Activated T-helper 1 cell treated with anti-CD3 and anti-CD28 coated beads, Interleukin-12 subunit alpha, Interleukin-12 subunit beta, Interleukin-2, Interleukin-4 antibody, amounts not matched to agents 30 ng/mL and 10 ng/mL and 1 ng/mL, durations not matched to agents 14 hours and 24 hours and 36 hours (primary cell): ENCODE measurements at regions not wholly inside any gene's neighbourhood (a gene's known extent, or its start where the extent isn't known, plus 50 kb on each side); places are given as distances from the start of the nearest gene placed in this dataset.

ENCODE experiments used
- DNase-seq: peaks from one replicate; pipeline ENCODE4 v3.0.0; 2021; ENCODE audit warnings: low spot score
- H3K27ac Mint-ChIP-seq: one replicate; pipeline ENCODE4 v1.8.0; 2021; ENCODE audit warnings: mild to moderate bottlenecking, mixed read lengths
- H3K27me3 Mint-ChIP-seq: one replicate; pipeline ENCODE4 v1.8.0; 2022; ENCODE audit warnings: mild to moderate bottlenecking, moderate library complexity, mixed read lengths; ENCODE audit not compliant: insufficient read depth
- H3K36me3 Mint-ChIP-seq: one replicate; pipeline ENCODE4 v1.8.0; 2021; ENCODE audit warnings: low read depth, mixed read lengths
- H3K4me1 Mint-ChIP-seq: one replicate; pipeline ENCODE4 v1.8.0; 2021; ENCODE audit warnings: low read depth, mixed read lengths
- H3K4me3 Mint-ChIP-seq: one replicate; pipeline ENCODE4 v1.8.0; 2021; ENCODE audit warnings: mild to moderate bottlenecking, moderate library complexity, mixed read lengths
- H3K9me3 Mint-ChIP-seq: one replicate; pipeline ENCODE4 v1.8.0; 2021; ENCODE audit warnings: mixed read lengths
- intact Hi-C: fragments of 100-400 bp; cut with micrococcal nuclease; formaldehyde crosslinking; loops from one replicate; pipeline ENCODE4 v1.15.1; 2024

DNA sequence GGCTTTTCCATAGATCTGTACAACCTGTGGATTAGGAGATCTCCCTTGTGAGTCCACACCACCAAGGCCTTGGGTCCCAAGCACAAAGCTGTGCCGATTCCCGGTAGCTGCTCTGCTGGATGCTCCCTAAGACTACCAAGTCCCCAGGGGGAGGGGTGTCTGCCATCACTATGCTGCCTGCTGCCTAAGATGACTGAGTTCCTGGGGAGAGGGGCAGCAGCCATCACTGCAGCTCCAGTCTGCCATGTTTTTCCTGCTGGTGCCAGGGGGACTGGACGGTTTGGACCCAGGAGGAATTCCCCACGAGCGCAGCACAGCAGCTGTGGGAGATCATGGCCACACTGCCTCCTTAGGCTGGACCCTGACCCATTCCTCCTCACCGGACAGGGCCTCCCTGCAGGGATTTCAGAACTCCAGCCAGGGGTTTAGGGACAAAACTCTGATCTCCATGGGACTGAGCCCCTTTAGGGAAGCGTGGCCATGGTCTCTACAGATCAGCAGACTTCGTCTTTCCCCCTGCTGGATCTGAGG is 1049.8 kb downstream of the SORCS1 start:
- H3K27me3 Mint-ChIP-seq, result no peaks in the 10 kb centered on the region
- no peak overlapping the region for H3K4me3 Mint-ChIP-seq
- H3K27ac Mint-ChIP-seq, result no peak overlapping the region
- no peaks in the 10 kb centered on the region for H3K36me3 Mint-ChIP-seq
- no peaks in the 10 kb centered on the region for H3K4me1 Mint-ChIP-seq
- intact Hi-C loops, result no loop called here
- DNase-seq, result no peak
- H3K9me3 Mint-ChIP-seq, result peaks cover 18% of the 10 kb centered on the region

- Mint-ChIP-seq H3K4me3 (no peak overlapping the region), H3K27ac (no peak overlapping the region), H3K4me1 (no peaks in the 10 kb centered on the region), H3K9me3 (no peaks in the 10 kb centered on the region), H3K36me3 (no peaks in the 10 kb centered on the region), H3K27me3 (no peaks in the 10 kb centered on the region)
- intact Hi-C loops, result no loop called here
- DNase-seq, result no peak
These were observed 1053.3 kb downstream of the SORCS1 start for GRCh38 chr10:106111246-106111645.

GRCh38 chr10:106107706-106108105 is 1056.8 kb downstream of the SORCS1 start:
- DNase-seq, result no peak
- H3K27ac Mint-ChIP-seq, result no peak overlapping the region
- no peak overlapping the region for H3K4me3 Mint-ChIP-seq
- H3K4me1 Mint-ChIP-seq, result no peaks in the 10 kb centered on the region
- H3K27me3 Mint-ChIP-seq, result no peaks in the 10 kb centered on the region
- no peaks in the 10 kb centered on the region for H3K36me3 Mint-ChIP-seq
- no peaks in the 10 kb centered on the region for H3K9me3 Mint-ChIP-seq
- intact Hi-C loops, result no loop called here

- no peaks in the 10 kb centered on the region for H3K36me3 Mint-ChIP-seq
- H3K4me1 Mint-ChIP-seq, result no peaks in the 10 kb centered on the region
- intact Hi-C loops, result no loop called here
- H3K9me3 Mint-ChIP-seq, result no peaks in the 10 kb centered on the region
- no peak for DNase-seq
- H3K4me3 Mint-ChIP-seq, result no peak overlapping the region
- no peaks in the 10 kb centered on the region for H3K27me3 Mint-ChIP-seq
- H3K27ac Mint-ChIP-seq, result no peak overlapping the region
These were observed 1058.4 kb downstream of the SORCS1 start for GRCh38 chr10:106106114-106106513.

- intact Hi-C loops, result no loop called here
These were observed 1074.7 kb downstream of the SORCS1 start for GRCh38 chr10:106089855-106090254.

GRCh38 chr10:106086391-106086790 is 1078.1 kb downstream of the SORCS1 start:
- no peak overlapping the region for H3K27ac Mint-ChIP-seq
- H3K4me1 Mint-ChIP-seq, result no peaks in the 10 kb centered on the region
- DNase-seq, result no peak
- H3K27me3 Mint-ChIP-seq, result no peaks in the 10 kb centered on the region
- intact Hi-C loops, result no loop called here
- no peak overlapping the region for H3K4me3 Mint-ChIP-seq
- no peaks in the 10 kb centered on the region for H3K9me3 Mint-ChIP-seq
- H3K36me3 Mint-ChIP-seq, result no peaks in the 10 kb centered on the region

More at GRCh38 chr10:106089855-106090254, 1074.7 kb downstream of the SORCS1 start:
- Mint-ChIP-seq H3K4me1 (no peaks in the 10 kb centered on the region), H3K4me3 (no peak overlapping the region), H3K27ac (no peak overlapping the region), H3K36me3 (no peaks in the 10 kb centered on the region), H3K9me3 (no peaks in the 10 kb centered on the region), H3K27me3 (no peaks in the 10 kb centered on the region)
- DNase-seq, result no peak

- peaks cover under 1% of the 10 kb centered on the region for H3K9me3 Mint-ChIP-seq
- H3K27me3 Mint-ChIP-seq, result no peaks in the 10 kb centered on the region
- no peak overlapping the region for H3K27ac Mint-ChIP-seq
- no peaks in the 10 kb centered on the region for H3K4me1 Mint-ChIP-seq
- H3K36me3 Mint-ChIP-seq, result no peaks in the 10 kb centered on the region
- intact Hi-C loops, result no loop called here
- no peak for DNase-seq
- H3K4me3 Mint-ChIP-seq, result no peak overlapping the region
These were observed 1080.9 kb downstream of the SORCS1 start for GRCh38 chr10:106083572-106083971.

- intact Hi-C loops, result no loop called here
These were observed 1081.6 kb downstream of the SORCS1 start for GRCh38 chr10:106082865-106083264.

GRCh38 chr10:106078895-106079576 is 1085.5 kb downstream of the SORCS1 start:
- no peak overlapping the region for H3K4me3 Mint-ChIP-seq
- no peaks in the 10 kb centered on the region for H3K27me3 Mint-ChIP-seq
- no peaks in the 10 kb centered on the region for H3K36me3 Mint-ChIP-seq
- no peak overlapping the region for H3K27ac Mint-ChIP-seq
- H3K4me1 Mint-ChIP-seq, result no peaks in the 10 kb centered on the region
- intact Hi-C loops, result no loop called here
- no peak for DNase-seq
- H3K9me3 Mint-ChIP-seq, result peaks cover 6% of the 10 kb centered on the region

More at GRCh38 chr10:106082865-106083264, 1081.6 kb downstream of the SORCS1 start:
- DNase-seq, result no peak
- Mint-ChIP-seq H3K36me3 (no peaks in the 10 kb centered on the region), H3K4me1 (no peaks in the 10 kb centered on the region), H3K27ac (no peak overlapping the region), H3K9me3 (peaks cover 3% of the 10 kb centered on the region), H3K27me3 (no peaks in the 10 kb centered on the region), H3K4me3 (no peak overlapping the region)

DNA sequence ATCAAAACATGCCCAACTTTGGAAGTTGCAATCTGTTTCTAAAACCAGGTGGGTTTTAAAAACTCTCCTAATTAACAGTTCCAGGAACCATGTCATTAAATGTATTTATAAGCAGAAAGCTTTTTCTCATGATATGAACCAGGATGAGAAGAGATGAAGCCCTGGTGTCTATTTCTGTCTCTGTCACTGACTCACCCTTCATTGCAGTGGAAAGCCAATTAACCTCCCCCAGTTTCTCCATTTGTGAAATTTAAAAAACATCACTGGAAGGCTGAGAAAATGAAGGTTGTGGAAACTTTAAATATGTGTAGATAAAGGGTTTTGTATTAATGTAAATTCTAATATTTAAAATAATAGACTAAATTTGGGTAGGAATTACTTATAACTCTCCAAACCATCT is 1088.0 kb downstream of the SORCS1 start:
- DNase-seq, result no peak
- intact Hi-C loops, result no loop called here
- no peak overlapping the region for H3K4me3 Mint-ChIP-seq
- H3K36me3 Mint-ChIP-seq, result no peaks in the 10 kb centered on the region
- peaks cover 6% of the 10 kb centered on the region for H3K9me3 Mint-ChIP-seq
- no peaks in the 10 kb centered on the region for H3K27me3 Mint-ChIP-seq
- H3K4me1 Mint-ChIP-seq, result no peaks in the 10 kb centered on the region
- H3K27ac Mint-ChIP-seq, result no peak overlapping the region

DNA sequence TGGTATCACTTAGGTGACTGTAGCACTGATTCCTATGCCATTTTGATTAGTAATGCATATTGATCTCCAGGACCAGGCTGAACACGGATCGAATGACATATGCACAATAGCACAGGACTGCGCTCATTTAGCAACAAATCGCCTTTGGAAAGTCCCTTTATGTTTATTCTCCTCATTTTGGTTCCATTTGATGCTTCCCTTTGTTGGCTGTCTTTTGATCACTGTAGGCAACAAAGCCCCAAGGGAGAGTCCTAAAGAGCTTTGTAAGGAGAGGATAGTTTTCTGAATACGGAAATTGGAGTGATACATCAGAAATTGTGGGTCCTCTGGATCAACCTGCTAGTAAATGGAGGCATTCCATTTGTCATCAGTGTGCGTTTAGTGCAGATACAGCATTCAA is 1111.4 kb downstream of the SORCS1 start:
- intact Hi-C loops, result no loop called here

DNA sequence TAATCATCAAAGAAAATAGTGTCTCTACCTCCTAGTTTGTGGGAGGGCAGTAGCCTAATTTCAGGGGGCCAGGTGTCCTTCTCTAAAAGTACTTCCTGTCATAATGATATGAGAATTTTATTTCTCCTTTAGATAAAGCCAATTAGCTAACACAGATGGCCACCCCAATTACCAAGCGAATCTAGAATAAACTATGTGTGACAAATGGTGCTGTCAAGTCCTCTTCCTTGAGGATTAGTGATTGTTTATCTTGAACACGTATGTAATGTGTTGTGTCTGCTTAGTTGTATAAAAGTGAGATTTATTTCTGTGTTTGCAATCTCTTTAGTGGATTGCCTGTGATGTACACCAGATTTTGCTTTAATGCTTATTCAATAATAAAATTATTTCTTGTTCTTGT is 1120.0 kb downstream of the SORCS1 start:
- DNase-seq, result no peak
- Mint-ChIP-seq H3K27me3 (no peaks in the 10 kb centered on the region), H3K9me3 (no peaks in the 10 kb centered on the region), H3K4me3 (no peak overlapping the region), H3K4me1 (no peaks in the 10 kb centered on the region), H3K27ac (no peak overlapping the region), H3K36me3 (no peaks in the 10 kb centered on the region)
- intact Hi-C loops, result no loop called here

More for the DNA sequence above, 1111.4 kb downstream of the SORCS1 start:
- Mint-ChIP-seq H3K27ac (no peak overlapping the region), H3K36me3 (no peaks in the 10 kb centered on the region), H3K27me3 (no peaks in the 10 kb centered on the region), H3K9me3 (peaks cover 3% of the 10 kb centered on the region), H3K4me1 (no peaks in the 10 kb centered on the region), H3K4me3 (no peak overlapping the region)
- no peak for DNase-seq

DNA sequence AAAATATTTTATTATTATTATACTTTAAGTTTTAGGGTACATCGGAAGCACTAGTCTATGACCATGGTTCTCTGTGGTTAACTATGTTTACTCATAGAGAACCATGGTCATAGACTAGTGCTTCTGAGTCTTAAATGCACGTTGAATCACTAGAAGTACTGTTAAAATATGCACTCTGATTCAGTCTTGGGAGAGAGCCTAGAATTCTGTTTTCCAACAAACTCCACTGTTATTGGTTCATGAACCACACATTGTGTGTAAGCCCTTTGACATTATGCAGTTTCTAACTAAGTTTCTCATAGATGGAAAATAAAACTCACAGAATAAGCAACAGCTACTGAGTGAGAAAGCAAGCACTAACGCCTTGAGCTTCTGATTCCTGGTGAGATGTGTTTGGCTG is 1120.6 kb downstream of the SORCS1 start:
- Mint-ChIP-seq H3K36me3 (no peaks in the 10 kb centered on the region), H3K9me3 (no peaks in the 10 kb centered on the region), H3K4me1 (no peaks in the 10 kb centered on the region), H3K27me3 (no peaks in the 10 kb centered on the region), H3K27ac (no peak overlapping the region), H3K4me3 (no peak overlapping the region)
- DNase-seq, result no peak
- intact Hi-C loops, result no loop called here

DNA sequence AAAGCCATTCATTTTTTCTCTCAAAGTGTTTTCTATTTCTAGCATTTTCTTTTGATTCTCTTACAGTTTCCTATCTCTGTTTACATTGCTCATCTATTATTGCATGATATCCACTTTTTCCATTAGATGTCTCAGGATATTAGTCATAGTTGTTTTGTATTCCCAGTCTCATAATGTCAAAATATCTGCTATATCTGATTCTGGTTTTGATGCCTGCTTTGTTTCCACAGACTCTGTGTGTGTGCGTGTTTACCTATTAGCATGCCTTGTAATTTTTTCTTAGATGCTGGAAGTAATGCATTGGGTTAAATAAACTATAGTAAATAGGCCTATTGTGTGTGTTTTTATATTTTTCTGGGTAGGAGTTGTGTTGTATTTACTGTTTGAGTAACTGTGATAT is 1126.3 kb downstream of the SORCS1 start:
- Mint-ChIP-seq H3K27ac (no peak overlapping the region), H3K27me3 (no peaks in the 10 kb centered on the region), H3K36me3 (no peaks in the 10 kb centered on the region), H3K9me3 (peaks cover 11% of the 10 kb centered on the region), H3K4me1 (no peaks in the 10 kb centered on the region), H3K4me3 (no peak overlapping the region)
- no peak for DNase-seq
- intact Hi-C loops, result no loop called here
